Activated B cell treated with CpG ODN at 0.5 μM for 24 hours (primary cell): ENCODE measurements at regions not wholly inside any gene's neighbourhood (a gene's known extent, or its start where the extent isn't known, plus 50 kb on each side); places are given as distances from the start of the nearest gene placed in this dataset.

Experiments
- ATAC-seq: fragments of 200-7000 bp; cut with Tn5 transposase; one replicate; pipeline ENCODE4 v1.10.0; 2021; ENCODE audit warnings: low read depth, mild to moderate bottlenecking, moderate library complexity
- CTCF ChIA-PET: fragments of 350-600 bp; sonication (Branson Sonifier 250); formaldehyde crosslinking; loops from one replicate; lab custom pipeline; 2021; ENCODE audit warnings: antibody characterized with exemption; lab: Charles Lee
- POLR2A ChIA-PET: fragments of 350-600 bp; sonication (Branson Sonifier 250); formaldehyde crosslinking; loops from one replicate; lab custom pipeline; 2021; ENCODE audit warnings: antibody characterized with exemption; lab: Charles Lee
- DNase-seq: peaks from one replicate; pipeline ENCODE4 v3.0.0; 2022
- H3K27ac Mint-ChIP-seq: one replicate; pipeline ENCODE4 v1.8.0; 2020; ENCODE audit warnings: mixed read lengths
- H3K27me3 Mint-ChIP-seq: one replicate; pipeline ENCODE4 v1.8.0; 2021; ENCODE audit warnings: mixed read lengths
- H3K36me3 Mint-ChIP-seq: one replicate; pipeline ENCODE4 v1.8.0; 2021; ENCODE audit warnings: low read depth, mixed read lengths
- H3K4me1 Mint-ChIP-seq: one replicate; pipeline ENCODE4 v1.8.0; 2021; ENCODE audit warnings: mixed read lengths
- H3K4me3 Mint-ChIP-seq: one replicate; pipeline ENCODE4 v1.8.0; 2020; ENCODE audit warnings: mild to moderate bottlenecking, mixed read lengths
- H3K9me3 Mint-ChIP-seq: one replicate; pipeline ENCODE4 v1.8.0; 2020; ENCODE audit warnings: mixed read lengths
- intact Hi-C: fragments of 100-400 bp; cut with micrococcal nuclease; formaldehyde crosslinking; loops from one replicate; pipeline ENCODE4 v1.15.1; 2024
- TF ChIP-seq, protein P1 (sequence below): fragments of 200-600 bp; IDR thresholded peaks from one replicate; pipeline ENCODE4 v1.8.0; 2022; ENCODE audit warnings: antibody characterized with exemption, mild to moderate bottlenecking

DNA sequence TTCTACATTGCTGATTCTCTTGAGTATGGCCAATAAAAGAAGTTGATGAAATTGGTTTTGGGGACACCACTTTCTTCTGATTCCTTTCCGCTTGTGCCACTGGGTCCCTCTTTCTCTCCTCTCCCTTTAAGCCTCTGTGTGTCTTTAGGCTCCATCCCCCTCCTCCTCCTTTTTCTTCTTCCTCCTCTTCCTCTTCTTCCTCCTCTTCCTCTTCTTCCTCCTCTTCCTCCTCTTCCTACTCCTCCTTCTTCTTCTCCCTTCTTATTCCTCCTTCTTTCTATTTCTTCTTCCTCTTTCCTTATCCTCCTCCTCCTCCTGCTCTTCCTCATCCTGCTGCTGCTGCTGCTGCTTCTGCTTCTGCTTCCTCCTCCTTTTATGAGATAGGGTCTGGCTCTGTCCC, 93.7 kb downstream of the CHD9NB start:
- DNase-seq, result no peak
- Mint-ChIP-seq H3K4me1 (no peaks in the 10 kb centered on the region), H3K4me3 (no peak overlapping the region), H3K9me3 (no peaks in the 10 kb centered on the region), H3K36me3 (no peaks in the 10 kb centered on the region), H3K27me3 (no peaks in the 10 kb centered on the region), H3K27ac (no peak overlapping the region)
- TF ChIP-seq, protein P1, sequence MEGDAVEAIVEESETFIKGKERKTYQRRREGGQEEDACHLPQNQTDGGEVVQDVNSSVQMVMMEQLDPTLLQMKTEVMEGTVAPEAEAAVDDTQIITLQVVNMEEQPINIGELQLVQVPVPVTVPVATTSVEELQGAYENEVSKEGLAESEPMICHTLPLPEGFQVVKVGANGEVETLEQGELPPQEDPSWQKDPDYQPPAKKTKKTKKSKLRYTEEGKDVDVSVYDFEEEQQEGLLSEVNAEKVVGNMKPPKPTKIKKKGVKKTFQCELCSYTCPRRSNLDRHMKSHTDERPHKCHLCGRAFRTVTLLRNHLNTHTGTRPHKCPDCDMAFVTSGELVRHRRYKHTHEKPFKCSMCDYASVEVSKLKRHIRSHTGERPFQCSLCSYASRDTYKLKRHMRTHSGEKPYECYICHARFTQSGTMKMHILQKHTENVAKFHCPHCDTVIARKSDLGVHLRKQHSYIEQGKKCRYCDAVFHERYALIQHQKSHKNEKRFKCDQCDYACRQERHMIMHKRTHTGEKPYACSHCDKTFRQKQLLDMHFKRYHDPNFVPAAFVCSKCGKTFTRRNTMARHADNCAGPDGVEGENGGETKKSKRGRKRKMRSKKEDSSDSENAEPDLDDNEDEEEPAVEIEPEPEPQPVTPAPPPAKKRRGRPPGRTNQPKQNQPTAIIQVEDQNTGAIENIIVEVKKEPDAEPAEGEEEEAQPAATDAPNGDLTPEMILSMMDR, result no peak
- no peak for ATAC-seq
- ChIA-PET POLR2A (no interaction called here), CTCF (no interaction called here)
- intact Hi-C loops, result no loop called here

DNA sequence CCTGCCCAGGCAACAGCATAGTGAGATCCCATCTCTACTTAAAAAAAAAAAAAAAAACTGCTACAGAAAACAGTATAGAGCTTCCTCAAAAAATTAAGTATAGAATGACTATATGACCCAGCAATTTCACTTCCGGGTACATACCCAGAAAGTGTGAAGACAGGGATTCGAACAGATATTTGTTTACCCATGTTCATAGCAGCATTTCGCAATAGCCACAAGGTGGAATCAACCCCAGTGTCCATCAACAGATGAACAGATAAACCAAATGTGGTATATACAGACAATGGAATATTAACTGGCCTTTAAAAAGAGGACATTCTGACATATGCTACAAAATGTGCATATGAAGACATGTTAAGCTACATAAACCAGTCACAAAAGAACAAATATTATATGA, 95.5 kb downstream of the CHD9NB start:
- ChIA-PET CTCF (no interaction called here), POLR2A (no interaction called here)
- Mint-ChIP-seq H3K4me3 (no peak overlapping the region), H3K36me3 (no peaks in the 10 kb centered on the region), H3K4me1 (no peaks in the 10 kb centered on the region), H3K27me3 (no peaks in the 10 kb centered on the region), H3K9me3 (no peaks in the 10 kb centered on the region), H3K27ac (no peak overlapping the region)
- ATAC-seq (no peak), DNase-seq (no peak)
- TF ChIP-seq, protein P1, result no peak
- intact Hi-C loops, result no loop called here

GRCh38 chr16:52956044-52956443, 96.7 kb downstream of the CHD9NB start:
- no peaks in the 10 kb centered on the region for H3K4me1 Mint-ChIP-seq
- ChIA-PET POLR2A (no interaction called here), CTCF (no interaction called here)
- intact Hi-C loops, result no loop called here
- no peak overlapping the region for H3K4me3 Mint-ChIP-seq
- no peak for ATAC-seq
- no peaks in the 10 kb centered on the region for H3K9me3 Mint-ChIP-seq
- TF ChIP-seq, protein P1, result no peak
- H3K36me3 Mint-ChIP-seq, result no peaks in the 10 kb centered on the region
- no peaks in the 10 kb centered on the region for H3K27me3 Mint-ChIP-seq
- H3K27ac Mint-ChIP-seq, result no peak overlapping the region
- DNase-seq, result no peak

DNA sequence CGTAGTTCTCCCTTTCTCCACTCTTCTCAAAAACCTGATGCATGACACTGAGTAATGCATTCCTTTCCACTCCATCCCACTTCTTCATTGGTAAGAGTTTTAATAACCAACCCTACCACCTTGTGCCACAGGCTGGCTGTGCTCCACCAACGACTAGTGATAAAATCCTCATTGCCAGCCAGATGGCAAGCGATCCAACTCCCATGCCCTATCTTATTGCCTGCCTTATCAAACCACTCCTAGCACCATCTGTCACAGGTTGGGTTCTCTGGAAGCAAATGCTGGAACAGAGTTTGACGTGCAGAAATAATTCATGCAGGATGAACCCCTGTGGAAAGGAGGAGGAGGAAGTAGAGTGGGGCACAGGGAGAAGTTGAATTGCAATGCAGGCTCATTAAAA, 99.5 kb downstream of the CHD9NB start:
- intact Hi-C loops, result no loop called here
- H3K27ac Mint-ChIP-seq, result no peak overlapping the region
- H3K4me1 Mint-ChIP-seq, result no peaks in the 10 kb centered on the region
- H3K9me3 Mint-ChIP-seq, result peaks cover 2% of the 10 kb centered on the region
- no peaks in the 10 kb centered on the region for H3K36me3 Mint-ChIP-seq
- peaks cover 3% of the 10 kb centered on the region for H3K27me3 Mint-ChIP-seq
- DNase-seq (no peak), ATAC-seq (no peak)
- ChIA-PET CTCF (no interaction called here), POLR2A (no interaction called here)
- TF ChIP-seq, protein P1, result no peak
- H3K4me3 Mint-ChIP-seq, result no peak overlapping the region

DNA sequence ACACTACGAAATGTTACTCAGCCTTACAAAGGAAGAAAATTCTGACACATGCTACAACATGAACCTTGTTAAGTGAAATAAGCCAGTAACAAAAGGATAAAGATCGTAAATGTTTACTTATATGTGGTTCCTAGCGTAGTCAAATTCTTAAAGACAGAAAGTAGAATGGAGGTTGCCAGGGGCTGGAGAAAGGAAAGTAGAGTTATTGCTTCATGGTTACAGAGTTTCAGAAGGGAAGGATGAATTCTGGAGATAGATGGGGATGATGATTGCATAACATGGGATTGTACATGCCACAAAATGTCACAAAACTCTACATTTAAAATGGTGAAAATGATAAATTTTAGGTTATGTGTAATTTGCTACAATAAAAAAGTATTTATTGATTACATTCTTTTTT, 103.8 kb downstream of the CHD9NB start:
- no peaks in the 10 kb centered on the region for H3K36me3 Mint-ChIP-seq
- intact Hi-C loops, result no loop called here
- DNase-seq, result no peak
- POLR2A ChIA-PET, result no interaction called here
- TF ChIP-seq, protein P1, result no peak
- CTCF ChIA-PET, result no interaction called here
- no peaks in the 10 kb centered on the region for H3K4me1 Mint-ChIP-seq
- H3K27ac Mint-ChIP-seq, result no peak overlapping the region
- H3K9me3 Mint-ChIP-seq, result peaks cover 10% of the 10 kb centered on the region
- peaks cover 3% of the 10 kb centered on the region for H3K27me3 Mint-ChIP-seq
- no peak for ATAC-seq
- H3K4me3 Mint-ChIP-seq, result no peak overlapping the region
